Prostate gland (tissue), 2 donors: ENCODE measurements at regions not wholly inside any gene's neighbourhood (a gene's known extent, or its start where the extent isn't known, plus 50 kb on each side); places are given as distances from the start of the nearest gene placed in this dataset.
"Not testable (repeated sequence)": the region's sequence is repeated elsewhere in the genome, so short reads cannot be mapped to it uniquely, and the experiment has no call there.

Experiments used
- DNase-seq: peaks from one replicate; pipeline ENCODE4 v3.0.0-alpha.2; 2019; ENCODE audit warnings: low spot score
- H3K27ac ChIP-seq, 2 donors: fragments of 200-600 bp; sonication (generic); 2 replicates each; pipeline ENCODE4 v1.5.1; 2017 to 2019
- H3K27me3 ChIP-seq: fragments of 200-600 bp; sonication (generic); replicated peaks from 2 replicates; pipeline ENCODE4 v1.5.1; 2019; ENCODE audit not compliant: insufficient read depth
- H3K36me3 ChIP-seq, 2 donors: fragments of 200-600 bp; sonication (generic); 1 replicate in 1 of 2; 2 replicates in 1 of 2; pipeline versions ENCODE4 v1.5.1 to v1.8.1; 2017 to 2019
- H3K4me1 ChIP-seq: fragments of 200-600 bp; sonication (generic); replicated peaks from 2 replicates; pipeline ENCODE4 v1.5.1; 2019
- H3K4me3 ChIP-seq, 2 donors: fragments of 200-600 bp; sonication (generic); 2 replicates each; pipeline ENCODE4 v1.5.1; 2017 to 2019
- H3K9me3 ChIP-seq: fragments of 200-600 bp; sonication (generic); 2 replicates; pipeline ENCODE4 v1.5.1; 2017
- CTCF ChIP-seq, 4 experiments: fragments of 200-600 bp in 2 of 4; fragments of 450-650 bp in 2 of 4; sonication (generic) in 2 of 4; IDR thresholded peaks; 1 replicate in 3 of 4; 2 replicates in 1 of 4; pipeline ENCODE4 v1.5.1; 2016 to 2019; ENCODE audit warnings: antibody characterized with exemption in 4 of 4, mild to moderate bottlenecking in 2 of 4, moderate library complexity in 2 of 4
- POLR2A ChIP-seq: fragments of 450-650 bp; IDR thresholded peaks from one replicate; pipeline ENCODE4 v1.6.1; 2016; ENCODE audit warnings: antibody characterized with exemption, mild to moderate bottlenecking
- POLR2AphosphoS5 ChIP-seq: sonication (generic); formaldehyde crosslinking; IDR thresholded peaks from one replicate; pipeline ENCODE4 v1.6.1; 2017; ENCODE audit warnings: antibody characterized with exemption
- WGBS: methylation state at CpG from one replicate; pipeline ENCODE4 v1.1.5; 2018; 5-methylcytosine and 5-hydroxymethylcytosine counted together
- intact Hi-C: fragments of 100-400 bp; cut with DNase I; formaldehyde crosslinking; loops from one replicate; pipeline ENCODE4 v1.14.2; 2022

- Histone ChIP-seq H3K27ac (no peak overlapping the region), H3K9me3 (no peaks in the 10 kb centered on the region), H3K4me3 (no peak overlapping the region), H3K4me1 (no peaks in the 10 kb centered on the region), H3K36me3 (no peaks in the 10 kb centered on the region), H3K27me3 (no peaks in the 10 kb centered on the region)
- TF ChIP-seq POLR2AphosphoS5 (no peak), POLR2A (no peak), CTCF (IDR thresholded peaks at IDR 0.05) (no peak)
- intact Hi-C loops, result no loop called here
- 66% methylated on average over 5 of the region's 5 CpGs for WGBS
- DNase-seq, result no peak
Observed at GRCh38 chr3:71944482-71945065, 159.6 kb upstream of the PROK2 start.

GRCh38 chr3:71942432-71943187 is 157.7 kb upstream of the PROK2 start:
- H3K27me3 ChIP-seq, result no peaks in the 10 kb centered on the region
- H3K36me3 ChIP-seq, result no peaks in the 10 kb centered on the region
- DNase-seq, result no peak
- H3K4me3 ChIP-seq, result no peak overlapping the region
- intact Hi-C loops, result no loop called here
- WGBS, result 78% methylated on average over 9 of the region's 9 CpGs
- H3K9me3 ChIP-seq, result no peaks in the 10 kb centered on the region
- no peak overlapping the region for H3K27ac ChIP-seq
- TF ChIP-seq POLR2A (no peak), POLR2AphosphoS5 (no peak), CTCF (IDR thresholded peaks at IDR 0.05) (no peak)
- H3K4me1 ChIP-seq, result no peaks in the 10 kb centered on the region

GRCh38 chr3:71940486-71940885 is 155.5 kb upstream of the PROK2 start:
- no peaks in the 10 kb centered on the region for H3K4me1 ChIP-seq
- H3K36me3 ChIP-seq, result no peaks in the 10 kb centered on the region
- no peak for TF ChIP-seq POLR2A
- TF ChIP-seq CTCF (IDR thresholded peaks at IDR 0.05), result no peak
- TF ChIP-seq POLR2AphosphoS5, result no peak
- no peaks in the 10 kb centered on the region for H3K9me3 ChIP-seq
- intact Hi-C loops, result no loop called here
- no peaks in the 10 kb centered on the region for H3K27me3 ChIP-seq
- H3K27ac ChIP-seq, result no peak overlapping the region
- no peak overlapping the region for H3K4me3 ChIP-seq
- DNase-seq, result no peak
- 60% methylated on average over 1 of the region's 1 CpG for WGBS

- H3K4me3 ChIP-seq, H3K27me3 ChIP-seq, DNase-seq, H3K9me3 ChIP-seq, H3K4me1 ChIP-seq, H3K27ac ChIP-seq, intact Hi-C loops, H3K36me3 ChIP-seq: not testable (repeated sequence)
- 79% methylated on average over 3 of the region's 3 CpGs for WGBS
Observed at GRCh38 chr3:71938081-71938480, 153.1 kb upstream of the PROK2 start.

GRCh38 chr3:71936681-71937080 is 151.7 kb upstream of the PROK2 start:
- no peak overlapping the region for H3K4me3 ChIP-seq
- TF ChIP-seq CTCF (IDR thresholded peaks at IDR 0.05) (no peak), POLR2AphosphoS5 (no peak), POLR2A (no peak)
- no peaks in the 10 kb centered on the region for H3K27me3 ChIP-seq
- no peaks in the 10 kb centered on the region for H3K9me3 ChIP-seq
- no peaks in the 10 kb centered on the region for H3K4me1 ChIP-seq
- 88% methylated on average over 8 of the region's 8 CpGs for WGBS
- no peak for DNase-seq
- H3K36me3 ChIP-seq, result no peaks in the 10 kb centered on the region
- intact Hi-C loops, result no loop called here
- no peak overlapping the region for H3K27ac ChIP-seq
